ENCODE measurements at regions not wholly inside any gene's neighbourhood (a gene's known extent, or its start where the extent isn't known, plus 50 kb on each side); places are given as distances from the start of the nearest gene placed in this dataset.
A peak's percentile ranks its signal among the peaks of the same experiment; 100 is the strongest.

- 17% methylated on average over 2 of the region's 2 CpGs for WGBS (ENCODE audit: insufficient coverage, low coverage, missing lambda C conversion rate)
- FAIRE-seq (no peak), DNase-seq (ENCODE audit: extremely low read depth in 1 of 4, low spot score in 3 of 4) (peak in 2 of 4 experiments; percentile 14 to 24), ATAC-seq (peak; percentile 76)
- ChIA-PET CTCF (ENCODE audit: low intra/inter-chr PET ratio) (no interaction called here), POLR2A (no interaction called here)
- no peak overlapping the region for H3K4me2 ChIP-seq (ENCODE audit: insufficient read depth, low read length)
- peak overlapping the region; percentile 43; the same call in 1 of the 3 replicates for H3K27ac ChIP-seq (ENCODE audit: extremely low read depth, low read depth, low read length)
- H3K9me1 ChIP-seq (ENCODE audit: control insufficient read depth, insufficient read depth, low read length) = no peaks in the 10 kb centered on the region
- peak overlapping the region; percentile 74 for H2AFZ ChIP-seq (ENCODE audit: low read depth, low read length)
- no peaks in the 10 kb centered on the region for H3K27me3 ChIP-seq (ENCODE audit: control insufficient read depth in 2 of 2, insufficient read depth in 2 of 2, low read length in 2 of 2)
- H3K4me3 ChIP-seq = no peak overlapping the region
- H3K79me2 ChIP-seq (ENCODE audit: control insufficient read depth, insufficient read depth, low read length) = no peaks in the 10 kb centered on the region
- no peaks in the 10 kb centered on the region for H4K20me1 ChIP-seq (replicated peaks; ENCODE audit: control insufficient read depth, insufficient read depth, low read length)
- intact Hi-C loops (cut with micrococcal nuclease) (no loop called here), in situ Hi-C loops (cut with MboI) (no loop called here)
- BruUV-seq (replicated peaks) = no TSS peak
- peaks cover 0 to 10% of the 10 kb centered on the region in 2 experiments; a peak in 2 of 5 replicates for H3K4me1 ChIP-seq (replicated peaks in 1 of 2; ENCODE audit: control insufficient read depth in 2 of 2, insufficient read depth in 2 of 2, low read length in 2 of 2)
- peaks cover 7% of the 10 kb centered on the region; the same call in 1 of the 3 replicates for H3K36me3 ChIP-seq (ENCODE audit: control insufficient read depth, insufficient read depth, low read length)
- H3K9ac ChIP-seq (ENCODE audit: insufficient read depth in 1 of 2, low read depth in 2 of 2, low read length in 2 of 2) = no peak overlapping the region; a peak in 1 of 4 replicates
- H3K9me3 ChIP-seq (replicated peaks; ENCODE audit: control insufficient read depth, insufficient read depth, low read depth, low read length) = peaks cover 17% of the 10 kb centered on the region
- TF ChIP-seq SNIP1 (IDR thresholded peaks at IDR 0.05; ENCODE audit: low read depth) (no peak), PKNOX1 (IDR thresholded peaks at IDR 0.05) (peak; percentile 45; the same call in 1 of the 2 replicates), PTTG1 (tag; IDR thresholded peaks at IDR 0.05; ENCODE audit: low read depth) (no peak), NCOR1 (IDR thresholded peaks at IDR 0.05) (0 out of 2 replicates have a peak, but pooled peaks have one; percentile 13), MAFK (IDR thresholded peaks at IDR 0.05; ENCODE audit: low read length) (peak; percentile 56; the same call in 1 of the 2 replicates), DPF2 (IDR thresholded peaks at IDR 0.05) (peak; percentile 26; the same call in 1 of the 2 replicates), ZNF592 (IDR thresholded peaks at IDR 0.05) (peak; percentile 53; the same call in 1 of the 2 replicates)
Measured at GRCh38 chr7:16234493-16235146, 186.7 kb downstream of the CRPPA start.
